CD14-positive monocyte (primary cell): ENCODE measurements at regions not wholly inside any gene's neighbourhood (a gene's known extent, or its start where the extent isn't known, plus 50 kb on each side); places are given as distances from the start of the nearest gene placed in this dataset.

Experiments
- DNase-seq, 3 donors: peaks; one replicate each; pipeline ENCODE4 v3.0.0-alpha.2; 2011 to 2022
- H2AFZ ChIP-seq: 2 replicates; pipeline ENCODE4 v1.6.0; 2012; ENCODE audit warnings: mild to moderate bottlenecking, low read depth, low read length, inconsistent platforms; ENCODE audit not compliant: insufficient read depth, poor library complexity, severe bottlenecking
- H3K27ac ChIP-seq, 2 donors: 1 replicate in 1 of 2; 2 replicates in 1 of 2; pipeline ENCODE4 v1.5.1; 2012 to 2013; ENCODE audit warnings: low read length in 2 of 2, control low read depth in 1 of 2, inconsistent platforms in 1 of 2, low read depth in 1 of 2, mild to moderate bottlenecking in 1 of 2
- H3K27me3 ChIP-seq, 2 donors: one replicate each; pipeline versions ENCODE4 v1.6.0 to v1.6.1; 2011 to 2013; ENCODE audit warnings: low read length in 2 of 2; ENCODE audit not compliant: control insufficient read depth in 2 of 2, insufficient read depth in 2 of 2
- H3K36me3 ChIP-seq, 2 donors: replicated peaks in 1 of 2; 1 replicate in 1 of 2; 2 replicates in 1 of 2; pipeline versions ENCODE4 v1.5.1 to v1.6.1; 2012 to 2013; ENCODE audit warnings: low read length in 2 of 2, control low read depth in 1 of 2, inconsistent platforms in 1 of 2, mild to moderate bottlenecking in 1 of 2; ENCODE audit not compliant: insufficient read depth in 2 of 2, control insufficient read depth in 1 of 2
- H3K4me1 ChIP-seq, 2 donors: 1 replicate in 1 of 2; 2 replicates in 1 of 2; pipeline versions ENCODE4 v1.5.1 to v1.6.1; 2012 to 2013; ENCODE audit warnings: low read length in 2 of 2, control low read depth in 1 of 2, inconsistent platforms in 1 of 2, mild to moderate bottlenecking in 1 of 2, moderate library complexity in 1 of 2; ENCODE audit not compliant: insufficient read depth in 2 of 2, control insufficient read depth in 1 of 2
- H3K4me2 ChIP-seq: replicated peaks from 2 replicates; pipeline ENCODE3; 2012; ENCODE audit warnings: low read length, moderate library complexity, mild to moderate bottlenecking; ENCODE audit not compliant: poor library complexity, severe bottlenecking; ENCODE audit errors: extremely low read depth
- H3K4me3 ChIP-seq, 3 experiments: fragments of 200-600 bp in 1 of 3; sonication (generic) in 1 of 3; replicated peaks in 1 of 3; 1 replicate in 2 of 3; 2 replicates in 1 of 3; pipeline ENCODE4 v1.5.1; 2011 to 2013; ENCODE audit warnings: low read length in 3 of 3, mild to moderate bottlenecking in 3 of 3, control low read depth in 2 of 3, low read depth in 2 of 3, inconsistent platforms in 1 of 3, moderate library complexity in 1 of 3
- H3K79me2 ChIP-seq: 2 replicates; pipeline ENCODE4 v1.6.0; 2012; ENCODE audit warnings: mild to moderate bottlenecking, control low read depth, inconsistent platforms, low read length, moderate library complexity; ENCODE audit not compliant: insufficient read depth
- H3K9ac ChIP-seq: 2 replicates; pipeline ENCODE4 v1.6.0; 2017; ENCODE audit warnings: low read length, mild to moderate bottlenecking; ENCODE audit not compliant: insufficient read depth, poor library complexity, severe bottlenecking
- H3K9me3 ChIP-seq, 2 donors: replicated peaks in 1 of 2; 1 replicate in 1 of 2; 2 replicates in 1 of 2; pipeline versions ENCODE4 v1.5.1 to v1.6.1; 2012 to 2013; ENCODE audit warnings: low read length in 2 of 2, control low read depth in 1 of 2; ENCODE audit not compliant: control insufficient read depth in 1 of 2, insufficient read depth in 1 of 2
- H4K20me1 ChIP-seq: 2 replicates; pipeline ENCODE4 v1.6.0; 2012; ENCODE audit warnings: mild to moderate bottlenecking, low read length, control low read depth, moderate library complexity; ENCODE audit not compliant: insufficient read depth
- H3K27ac Mint-ChIP-seq, 7 donors: one replicate each; pipeline ENCODE4 v1.8.0; 2020; ENCODE audit warnings: mild to moderate bottlenecking in 7 of 7, mixed read lengths in 7 of 7, moderate library complexity in 6 of 7, inconsistent platforms in 2 of 7
- H3K27me3 Mint-ChIP-seq, 3 donors: one replicate each; pipeline ENCODE4 v1.8.0; 2021 to 2022; ENCODE audit warnings: low read depth in 3 of 3, mild to moderate bottlenecking in 3 of 3, mixed read lengths in 3 of 3, moderate library complexity in 3 of 3, inconsistent platforms in 1 of 3
- H3K36me3 Mint-ChIP-seq, 2 donors: one replicate each; pipeline ENCODE4 v1.8.0; 2020; ENCODE audit warnings: mixed read lengths in 2 of 2, inconsistent platforms in 1 of 2, mild to moderate bottlenecking in 1 of 2
- H3K4me1 Mint-ChIP-seq: one replicate; pipeline ENCODE4 v1.8.0; 2020; ENCODE audit warnings: mild to moderate bottlenecking, mixed read lengths
- H3K4me3 Mint-ChIP-seq, 2 donors: one replicate each; pipeline ENCODE4 v1.8.0; 2020; ENCODE audit warnings: mild to moderate bottlenecking in 2 of 2, mixed read lengths in 2 of 2, moderate library complexity in 1 of 2
- H3K9me3 Mint-ChIP-seq, 7 donors: one replicate each; pipeline ENCODE4 v1.8.0; 2020 to 2022; ENCODE audit warnings: mixed read lengths in 7 of 7, mild to moderate bottlenecking in 6 of 7, moderate library complexity in 6 of 7, inconsistent platforms in 2 of 7
- CTCF ChIP-seq: fragments of 200-600 bp; IDR thresholded peaks from one replicate; pipeline ENCODE4 v1.8.0; 2022; ENCODE audit warnings: antibody characterized with exemption, mild to moderate bottlenecking
- WGBS: methylation state at CpG from one replicate; pipeline ENCODE4 v1.1.5; 2013; ENCODE audit warnings: missing lambda C conversion rate; ENCODE audit not compliant: insufficient coverage; 5-methylcytosine and 5-hydroxymethylcytosine counted together
- intact Hi-C, 2 donors: fragments of 100-400 bp; cut with micrococcal nuclease; formaldehyde crosslinking; loops; one replicate each; pipeline versions ENCODE4 v1.15.0 to v1.15.1; 2023

- peaks cover 0 to 2% (median 0%) of the 10 kb centered on the region in 7 donors for H3K9me3 Mint-ChIP-seq
- no peak overlapping the region for H3K4me3 Mint-ChIP-seq
These were observed 199.5 kb upstream of the PUDP start for GRCh38 chrX:7347465-7347864.

GRCh38 chrX:7346021-7346420 is 198.1 kb upstream of the PUDP start:
- Mint-ChIP-seq H3K4me1 (no peaks in the 10 kb centered on the region), H3K4me3 (no peak overlapping the region), H3K9me3 (peaks cover 0 to 5% (median 2%) of the 10 kb centered on the region in 7 donors), H3K36me3 (peaks cover 22 to 28% of the 10 kb centered on the region in 2 donors), H3K27ac (no peak overlapping the region), H3K27me3 (no peaks in the 10 kb centered on the region)
- Histone ChIP-seq H3K36me3 (peaks cover 0 to 10% of the 10 kb centered on the region in 2 donors), H3K4me2 (no peak overlapping the region), H3K79me2 (no peaks in the 10 kb centered on the region), H3K9me3 (no peaks in the 10 kb centered on the region), H4K20me1 (no peaks in the 10 kb centered on the region), H3K4me1 (no peaks in the 10 kb centered on the region), H3K27me3 (no peaks in the 10 kb centered on the region), H3K9ac (no peak overlapping the region), H3K27ac (no peak overlapping the region), H2AFZ (no peak overlapping the region), H3K4me3 (no peak overlapping the region)
- WGBS: no CpG with 5 or more reads among the region's 1 CpG
- intact Hi-C loops: no loop called here
- no peak for DNase-seq
- TF ChIP-seq CTCF: no peak

More at GRCh38 chrX:7347465-7347864, 199.5 kb upstream of the PUDP start:
- Histone ChIP-seq H3K9me3 (no peaks in the 10 kb centered on the region), H3K9ac (no peak overlapping the region), H3K36me3 (peaks cover 0 to 10% of the 10 kb centered on the region in 2 donors), H3K79me2 (no peaks in the 10 kb centered on the region), H3K27ac (no peak overlapping the region), H2AFZ (no peak overlapping the region), H3K27me3 (no peaks in the 10 kb centered on the region), H3K4me1 (no peaks in the 10 kb centered on the region), H3K4me3 (no peak overlapping the region), H3K4me2 (no peak overlapping the region), H4K20me1 (no peaks in the 10 kb centered on the region)
- H3K36me3 Mint-ChIP-seq: peaks cover 15 to 19% of the 10 kb centered on the region in 2 donors
- DNase-seq: no peak
- WGBS: no CpG with 5 or more reads among the region's 5 CpGs
- H3K27ac Mint-ChIP-seq: no peak overlapping the region
- intact Hi-C loops: no loop called here
- no peaks in the 10 kb centered on the region for H3K4me1 Mint-ChIP-seq
- no peaks in the 10 kb centered on the region for H3K27me3 Mint-ChIP-seq
- TF ChIP-seq CTCF: no peak
